GM12878 (cell line): ENCODE measurements at regions not wholly inside any gene's neighbourhood (a gene's known extent, or its start where the extent isn't known, plus 50 kb on each side); places are given as distances from the start of the nearest gene placed in this dataset.

Experiments used
- ATAC-seq: fragments of 200-7000 bp; cut with Tn5 transposase; 3 replicates; pipeline ENCODE4 v1.9.1; 2020; ENCODE audit warnings: mild to moderate bottlenecking, moderate library complexity
- BruUV-seq: library from RNA; stranded (reverse); fragments of 400-500 nt; replicated peaks from 2 replicates; lab custom pipeline; 2021; lab: Mats Ljungman, UMichigan
- CTCF ChIA-PET: fragments of 300-600 bp; sonication (Branson Sonifier 250); formaldehyde crosslinking; extraction: SDS; loops from one replicate; lab custom pipeline; 2021; ENCODE audit warnings: inconsistent platforms; lab: Yijun Ruan, JAX
- POLR2A ChIA-PET: fragments of 350-600 bp; formaldehyde crosslinking; extraction: SDS; loops from one replicate; lab custom pipeline; 2021; ENCODE audit warnings: inconsistent platforms; lab: Charles Lee
- RAD21 ChIA-PET: fragments of 300-600 bp; sonication (Branson Sonifier 250); formaldehyde crosslinking; loops from one replicate; lab custom pipeline; 2023; ENCODE audit warnings: antibody characterized with exemption; ENCODE audit not compliant: unreplicated experiment; lab: Charles Lee
- SMC1A ChIA-PET: fragments of 300-600 bp; sonication (Branson Sonifier 250); formaldehyde crosslinking; loops from one replicate; lab custom pipeline; 2023; ENCODE audit not compliant: unreplicated experiment, uncharacterized antibody; lab: Charles Lee
- DNase-seq: peaks from one replicate; pipeline ENCODE4 v3.0.0-alpha.2; 2011; ENCODE audit warnings: low read depth, low spot score
- FAIRE-seq: peaks from 3 replicates; lab custom pipeline; 2011; peaks lifted over from hg19 to GRCh38; lab: Jason Lieb, UNC
- H2AFZ ChIP-seq: 2 replicates; pipeline ENCODE4 v1.6.0; 2011; ENCODE audit warnings: low read depth, low read length, control low read depth; ENCODE audit not compliant: control insufficient read depth
- H3K27ac ChIP-seq: 2 replicates; pipeline ENCODE4 v1.5.1; 2011; ENCODE audit warnings: control low read depth; ENCODE audit not compliant: control insufficient read depth, insufficient read depth
- H3K27me3 ChIP-seq, 2 experiments: replicated peaks in 1 of 2; 2 replicates each; pipeline versions ENCODE4 v1.6.0 to v1.6.1; 2011; ENCODE audit warnings: low read length in 1 of 2; ENCODE audit not compliant: control insufficient read depth in 2 of 2, insufficient read depth in 2 of 2
- H3K36me3 ChIP-seq, 2 experiments: 2 replicates each; pipeline ENCODE4 v1.5.1; 2011; ENCODE audit warnings: low read length in 1 of 2; ENCODE audit not compliant: control insufficient read depth in 2 of 2, insufficient read depth in 2 of 2
- H3K4me1 ChIP-seq: 2 replicates; pipeline ENCODE4 v1.6.1; 2011; ENCODE audit warnings: mild to moderate bottlenecking, low read length, moderate library complexity, mixed read lengths; ENCODE audit not compliant: control insufficient read depth, insufficient read depth
- H3K4me2 ChIP-seq: 2 replicates; pipeline ENCODE4 v1.6.0; 2011; ENCODE audit warnings: control low read depth; ENCODE audit not compliant: control insufficient read depth, insufficient read depth
- H3K4me3 ChIP-seq: fragments of 200-600 bp; sonication (generic); 2 replicates; pipeline ENCODE4 v1.5.1; 2016
- H3K79me2 ChIP-seq: 2 replicates; pipeline ENCODE4 v1.6.0; 2011; ENCODE audit warnings: low read length; ENCODE audit not compliant: control insufficient read depth, insufficient read depth
- H3K9ac ChIP-seq: 2 replicates; pipeline ENCODE4 v1.8.0; 2011; ENCODE audit warnings: low read length, control low read depth, mixed read lengths; ENCODE audit not compliant: control insufficient read depth, insufficient read depth
- H3K9me3 ChIP-seq: replicated peaks from 3 replicates; pipeline ENCODE4 v1.5.1; 2011; ENCODE audit warnings: mild to moderate bottlenecking, low read length; ENCODE audit not compliant: control insufficient read depth, insufficient read depth
- H4K20me1 ChIP-seq: 2 replicates; pipeline ENCODE4 v1.6.0; 2011; ENCODE audit not compliant: control insufficient read depth, insufficient read depth
- BCL3 ChIP-seq: IDR thresholded peaks from 2 replicates; pipeline ENCODE4 v1.6.1; 2011; ENCODE audit warnings: borderline replicate concordance, low read depth, mild to moderate bottlenecking, moderate library complexity, low read length; ENCODE audit not compliant: insufficient read depth, poor library complexity, severe bottlenecking
- BRCA1 ChIP-seq: IDR thresholded peaks from 2 replicates; pipeline ENCODE4 v1.6.1; 2011; ENCODE audit warnings: low read depth, low read length, improper control_type of control experiment
- CHD1 ChIP-seq: IDR thresholded peaks from 2 replicates; pipeline ENCODE4 v1.6.1; 2012; ENCODE audit warnings: low read depth, low read length, improper control_type of control experiment
- DPF2 ChIP-seq: fragments of 450-650 bp; IDR thresholded peaks from 2 replicates; pipeline ENCODE4 v1.6.1; 2017; ENCODE audit warnings: mild to moderate bottlenecking
- E4F1 ChIP-seq: fragments of 450-650 bp; IDR thresholded peaks from 2 replicates; pipeline ENCODE4 v1.6.1; 2018; ENCODE audit warnings: borderline replicate concordance, mild to moderate bottlenecking; ENCODE audit not compliant: partially characterized antibody
- GABPA ChIP-seq: IDR thresholded peaks from 2 replicates; pipeline ENCODE4 v1.6.1; 2014; ENCODE audit warnings: antibody characterized with exemption, low read depth, mild to moderate bottlenecking, inconsistent platforms
- IKZF2 ChIP-seq, 2 experiments: fragments of 450-650 bp; IDR thresholded peaks; 2 replicates each; pipeline ENCODE4 v1.6.1; 2017; ENCODE audit warnings: mild to moderate bottlenecking in 2 of 2, moderate library complexity in 2 of 2
- JUND ChIP-seq: IDR thresholded peaks from 2 replicates; pipeline ENCODE4 v1.6.1; 2012; ENCODE audit warnings: low read depth, mild to moderate bottlenecking, low read length, improper control_type of control experiment, moderate library complexity
- KLF5 ChIP-seq: fragments of 450-650 bp; IDR thresholded peaks from 2 replicates; pipeline ENCODE4 v1.6.1; 2014; ENCODE audit warnings: mild to moderate bottlenecking; ENCODE audit not compliant: partially characterized antibody
- MTA2 ChIP-seq: fragments of 450-650 bp; IDR thresholded peaks from 2 replicates; pipeline ENCODE4 v1.6.1; 2016; ENCODE audit warnings: low read depth, mild to moderate bottlenecking, moderate library complexity
- NFYB ChIP-seq: IDR thresholded peaks from 2 replicates; pipeline ENCODE4 v1.6.1; 2011; ENCODE audit warnings: low read depth, mild to moderate bottlenecking, low read length, improper control_type of control experiment, moderate library complexity; ENCODE audit not compliant: insufficient read depth
- NRF1 ChIP-seq: conservative IDR thresholded peaks from 2 replicates; pipeline ENCODE4 v1.6.1; 2011; ENCODE audit warnings: mild to moderate bottlenecking, low read depth, low read length, improper control_type of control experiment
- RAD21 ChIP-seq: IDR thresholded peaks from 2 replicates; pipeline ENCODE4 v1.6.1; 2011; ENCODE audit warnings: mild to moderate bottlenecking, low read depth, low read length, moderate library complexity; ENCODE audit not compliant: insufficient read depth
- RB1 ChIP-seq: fragments of 450-650 bp; formaldehyde crosslinking; IDR thresholded peaks from 2 replicates; pipeline ENCODE4 v1.6.1; 2017; ENCODE audit warnings: mild to moderate bottlenecking, borderline replicate concordance
- STAT1 ChIP-seq: fragments of 450-650 bp; conservative IDR thresholded peaks from 2 replicates; pipeline ENCODE4 v1.6.1; 2014; ENCODE audit warnings: antibody characterized with exemption, mild to moderate bottlenecking
- SUPT20H ChIP-seq: IDR thresholded peaks from 2 replicates; pipeline ENCODE4 v1.6.1; 2011; ENCODE audit warnings: low read depth, mild to moderate bottlenecking, low read length, moderate library complexity, borderline replicate concordance; ENCODE audit not compliant: control insufficient read depth
- SUZ12 ChIP-seq: fragments of 200-600 bp; sonication (generic); IDR thresholded peaks from one replicate; pipeline ENCODE4 v1.6.1; 2018; ENCODE audit warnings: antibody characterized with exemption, mild to moderate bottlenecking; ENCODE audit not compliant: unreplicated experiment
- WGBS: methylation state at CpG from one replicate; pipeline ENCODE4 v1.1.6; 2016; ENCODE audit warnings: low lambda C conversion rate; ENCODE audit not compliant: insufficient replicate concordance, insufficient coverage; ENCODE audit errors: missing lambda C conversion rate; 5-methylcytosine and 5-hydroxymethylcytosine counted together
- in situ Hi-C: fragments of 300-500 bp; cut with MboI; formaldehyde crosslinking; loops from 9 replicates; pipeline ENCODE4 v1.14.3; 2018; ENCODE audit warnings: mixed read lengths
- intact Hi-C: fragments of 100-400 bp; cut with micrococcal nuclease; formaldehyde crosslinking; loops from one replicate; pipeline ENCODE4 v1.14.2; 2022; ENCODE audit not compliant: unreplicated experiment
- TF ChIP-seq, protein P1 (sequence below): fragments of 450-650 bp; IDR thresholded peaks from 2 replicates; pipeline ENCODE4 v1.6.1; 2017; ENCODE audit warnings: antibody characterized with exemption, mild to moderate bottlenecking, moderate library complexity

- Histone ChIP-seq H3K9ac (no peak overlapping the region), H3K4me2 (no peak overlapping the region), H2AFZ (no peak overlapping the region), H3K36me3 (no peaks in the 10 kb centered on the region), H3K4me1 (no peaks in the 10 kb centered on the region), H3K27ac (no peak overlapping the region), H3K4me3 (no peak overlapping the region), H3K27me3 (no peaks in the 10 kb centered on the region), H4K20me1 (no peaks in the 10 kb centered on the region), H3K9me3 (no peaks in the 10 kb centered on the region), H3K79me2 (no peaks in the 10 kb centered on the region)
- in situ Hi-C loops (no loop called here), intact Hi-C loops (no loop called here)
- ChIA-PET RAD21 (no interaction called here), POLR2A (no interaction called here), SMC1A (no interaction called here), CTCF (no interaction called here)
- 29% methylated on average over 1 of the region's 1 CpG for WGBS
- no peak for DNase-seq
- no peak for FAIRE-seq
- no peak for ATAC-seq
- no TSS peak for BruUV-seq
- TF ChIP-seq JUND, result no peak
- no peak for TF ChIP-seq IKZF2 (IDR thresholded peaks at IDR 0.05)
- no peak for TF ChIP-seq SUPT20H
- no peak for TF ChIP-seq SUZ12
- TF ChIP-seq RB1, result no peak
- no peak for TF ChIP-seq NRF1
- no peak for TF ChIP-seq BCL3
- TF ChIP-seq BRCA1, result no peak
- no peak for TF ChIP-seq STAT1
- TF ChIP-seq KLF5, result no peak
- TF ChIP-seq, protein P1, sequence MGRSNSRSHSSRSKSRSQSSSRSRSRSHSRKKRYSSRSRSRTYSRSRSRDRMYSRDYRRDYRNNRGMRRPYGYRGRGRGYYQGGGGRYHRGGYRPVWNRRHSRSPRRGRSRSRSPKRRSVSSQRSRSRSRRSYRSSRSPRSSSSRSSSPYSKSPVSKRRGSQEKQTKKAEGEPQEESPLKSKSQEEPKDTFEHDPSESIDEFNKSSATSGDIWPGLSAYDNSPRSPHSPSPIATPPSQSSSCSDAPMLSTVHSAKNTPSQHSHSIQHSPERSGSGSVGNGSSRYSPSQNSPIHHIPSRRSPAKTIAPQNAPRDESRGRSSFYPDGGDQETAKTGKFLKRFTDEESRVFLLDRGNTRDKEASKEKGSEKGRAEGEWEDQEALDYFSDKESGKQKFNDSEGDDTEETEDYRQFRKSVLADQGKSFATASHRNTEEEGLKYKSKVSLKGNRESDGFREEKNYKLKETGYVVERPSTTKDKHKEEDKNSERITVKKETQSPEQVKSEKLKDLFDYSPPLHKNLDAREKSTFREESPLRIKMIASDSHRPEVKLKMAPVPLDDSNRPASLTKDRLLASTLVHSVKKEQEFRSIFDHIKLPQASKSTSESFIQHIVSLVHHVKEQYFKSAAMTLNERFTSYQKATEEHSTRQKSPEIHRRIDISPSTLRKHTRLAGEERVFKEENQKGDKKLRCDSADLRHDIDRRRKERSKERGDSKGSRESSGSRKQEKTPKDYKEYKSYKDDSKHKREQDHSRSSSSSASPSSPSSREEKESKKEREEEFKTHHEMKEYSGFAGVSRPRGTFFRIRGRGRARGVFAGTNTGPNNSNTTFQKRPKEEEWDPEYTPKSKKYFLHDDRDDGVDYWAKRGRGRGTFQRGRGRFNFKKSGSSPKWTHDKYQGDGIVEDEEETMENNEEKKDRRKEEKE, result no peak
- no peak for TF ChIP-seq GABPA
- no peak for TF ChIP-seq E4F1
- TF ChIP-seq NFYB, result no peak
- TF ChIP-seq RAD21, result no peak
- no peak for TF ChIP-seq DPF2
- TF ChIP-seq MTA2, result no peak
- TF ChIP-seq CHD1, result no peak
These were observed 90.9 kb upstream of the PKP2 start for GRCh38 chr12:32987512-32987911.
